ENCODE measurements at regions not wholly inside any gene's neighbourhood (a gene's known extent, or its start where the extent isn't known, plus 50 kb on each side); places are given as distances from the start of the nearest gene placed in this dataset.
"Not testable (repeated sequence)": the region's sequence is repeated elsewhere in the genome, so short reads cannot be mapped to it uniquely, and the experiment has no call there.

DNA sequence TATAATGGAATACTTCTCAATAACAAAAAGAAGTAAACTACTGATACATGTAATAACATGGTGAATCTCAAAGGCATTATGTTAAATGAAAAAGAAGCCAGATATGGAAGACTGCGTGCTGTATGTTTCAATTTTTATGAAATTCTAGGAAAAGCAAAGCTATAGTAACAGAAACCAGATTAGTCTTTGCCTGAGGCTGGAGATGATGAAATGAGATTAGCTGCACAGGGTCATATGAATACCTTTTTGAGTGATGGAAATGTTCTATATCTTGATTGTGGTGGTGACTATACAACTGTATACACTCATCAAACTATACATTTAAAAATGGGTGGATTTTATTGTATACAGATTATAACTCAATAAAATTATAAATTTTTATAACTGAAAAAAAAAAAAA, 113.5 kb downstream of the TMEM30B start:
- DNase-seq (ENCODE audit: low read depth): no peak

DNA sequence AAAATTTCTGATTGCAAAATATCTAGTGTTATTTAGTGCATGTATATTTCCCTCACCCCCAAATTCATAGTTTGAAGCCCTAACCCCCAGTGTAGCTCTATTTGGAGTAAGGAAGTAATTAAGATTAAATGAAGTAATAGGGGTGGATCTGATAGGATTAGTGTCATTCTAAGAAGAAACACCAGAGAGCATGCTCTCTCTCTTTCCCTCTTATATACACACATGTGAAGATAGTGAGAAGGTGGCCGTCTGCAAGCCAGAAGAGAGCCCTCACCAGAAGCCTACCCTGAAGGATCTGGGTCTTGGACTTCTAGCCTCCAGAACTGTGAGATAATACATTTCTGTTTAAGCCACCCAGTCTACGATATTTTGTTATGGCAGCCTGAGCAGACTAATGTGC, 120.3 kb downstream of the TMEM30B start:
- DNase-seq (ENCODE audit: low read depth): no peak

DNA sequence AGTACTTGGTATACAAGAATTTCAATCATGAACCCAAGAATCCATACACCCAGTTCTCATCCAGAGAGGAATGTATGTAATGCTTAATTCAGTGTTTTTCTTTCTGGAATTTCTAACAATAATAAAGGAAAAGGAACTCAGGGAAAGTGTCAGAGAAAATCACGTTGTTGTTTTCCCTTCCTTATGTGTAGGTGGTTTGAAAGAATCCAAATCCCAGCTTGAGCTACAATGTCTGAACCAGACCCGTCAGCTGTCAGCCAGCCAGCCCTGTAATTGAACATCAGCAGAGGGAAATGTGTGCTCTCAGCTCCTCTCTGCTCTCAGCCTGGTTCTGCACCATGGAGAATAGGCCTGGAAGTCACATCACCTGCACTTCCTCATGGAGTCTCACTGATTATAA, 126.5 kb downstream of the TMEM30B start:
- DNase-seq (ENCODE audit: low read depth): peak; percentile 36

- no peak for DNase-seq (ENCODE audit: low read depth)
Observed at GRCh38 chr14:61153914-61154545, 127.1 kb downstream of the TMEM30B start.

- DNase-seq (ENCODE audit: low read depth): peak; percentile 39
Observed at GRCh38 chr14:61153431-61153830, 127.7 kb downstream of the TMEM30B start.

GRCh38 chr14:61152851-61153364, 128.2 kb downstream of the TMEM30B start:
- DNase-seq (ENCODE audit: low read depth): peak; percentile 65

- peak; percentile 31 for DNase-seq (ENCODE audit: low read depth)
Observed at GRCh38 chr14:61151251-61151650, 129.9 kb downstream of the TMEM30B start.

DNA sequence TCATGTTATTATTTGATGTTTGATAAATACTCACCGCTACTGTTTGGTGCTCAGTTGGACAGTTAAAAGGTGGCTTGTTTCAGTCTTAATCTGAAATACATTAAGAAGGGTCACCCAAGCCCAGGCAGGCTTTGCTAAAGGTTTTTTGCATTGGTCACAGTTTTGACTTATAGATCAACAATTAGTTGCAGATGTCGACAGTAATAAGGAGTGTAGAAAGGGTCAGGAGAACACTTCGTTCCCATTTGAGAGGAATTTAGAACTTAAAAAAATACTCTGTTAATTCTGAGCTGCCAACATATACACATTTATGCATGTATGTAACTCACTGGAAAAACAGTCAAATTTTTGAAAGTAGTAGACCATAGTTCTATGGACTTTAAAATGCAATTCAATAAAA, 130.3 kb downstream of the TMEM30B start:
- DNase-seq (ENCODE audit: low read depth): peak; percentile 56

- no peak for DNase-seq (ENCODE audit: low read depth)
Observed at GRCh38 chr14:61149896-61150295, 131.2 kb downstream of the TMEM30B start.

DNA sequence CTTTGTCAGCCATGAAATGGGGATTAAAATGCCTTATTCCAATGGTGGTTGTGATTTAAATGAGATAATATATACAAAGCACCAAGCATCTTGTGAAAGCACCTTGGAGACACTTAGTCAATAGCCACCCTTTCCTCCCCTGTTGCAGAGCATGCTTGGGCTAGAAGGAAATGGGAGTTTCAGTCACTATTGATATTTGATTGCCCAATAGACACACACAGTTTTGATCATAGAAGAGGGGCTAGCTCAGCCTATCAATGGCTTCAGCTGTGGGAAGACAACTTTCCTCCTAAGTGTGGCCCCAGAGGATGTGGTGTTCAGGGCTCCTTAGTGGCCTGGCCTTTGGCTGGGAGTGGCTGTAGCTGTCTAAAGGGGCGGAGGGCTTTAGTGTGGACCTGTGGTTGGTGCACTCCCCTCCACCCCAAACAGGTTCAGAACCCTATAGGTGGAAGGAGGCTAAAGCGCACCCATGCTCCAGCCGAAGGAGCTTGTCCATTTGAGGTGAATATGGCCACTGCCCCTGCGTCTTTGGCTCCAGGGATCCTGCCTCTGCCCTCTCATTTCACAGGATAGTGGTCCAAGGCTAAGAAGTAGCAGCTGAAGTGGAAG, 132.3 kb downstream of the TMEM30B start:
- no peak for DNase-seq (ENCODE audit: low read depth)

- DNase-seq (ENCODE audit: low read depth): peak; percentile 100
Observed at GRCh38 chr14:61147831-61148549, 133.1 kb downstream of the TMEM30B start.

- peak; percentile 66 for DNase-seq (ENCODE audit: low read depth)
Observed at GRCh38 chr14:61147381-61147821, 133.7 kb downstream of the TMEM30B start.

GRCh38 chr14:61146899-61147298, 134.2 kb downstream of the TMEM30B start:
- no peak for DNase-seq (ENCODE audit: low read depth)

- peak; percentile 75 for DNase-seq (ENCODE audit: low read depth)
Observed at GRCh38 chr14:61145903-61146481, 135.1 kb downstream of the TMEM30B start.

GRCh38 chr14:61145034-61145902, 135.9 kb downstream of the TMEM30B start:
- peak; percentile 96 for DNase-seq (ENCODE audit: low read depth)

- DNase-seq (ENCODE audit: low read depth): not testable (repeated sequence)
Observed at GRCh38 chr14:61144117-61145033, 136.8 kb downstream of the TMEM30B start.

DNA sequence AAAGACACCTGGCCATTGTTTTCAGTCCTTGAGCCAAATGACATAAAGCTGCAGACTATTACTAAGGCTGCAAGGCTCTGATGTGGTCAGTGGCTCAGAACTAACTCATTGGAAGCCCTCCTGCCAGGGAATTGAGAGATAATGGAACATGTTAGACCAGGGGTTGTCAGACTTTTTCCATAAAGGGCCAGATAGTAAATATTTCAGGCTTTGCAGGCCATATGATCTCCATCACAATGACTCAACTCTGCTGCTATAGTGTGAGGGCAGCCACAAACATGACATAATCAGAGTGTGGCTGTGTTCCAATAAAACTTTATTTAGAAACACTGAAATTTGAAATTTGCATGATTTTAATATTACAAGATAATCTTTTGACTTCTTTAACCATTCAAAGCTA, 140.3 kb downstream of the TMEM30B start:
- peak; percentile 84 for DNase-seq (ENCODE audit: low read depth)

DNA sequence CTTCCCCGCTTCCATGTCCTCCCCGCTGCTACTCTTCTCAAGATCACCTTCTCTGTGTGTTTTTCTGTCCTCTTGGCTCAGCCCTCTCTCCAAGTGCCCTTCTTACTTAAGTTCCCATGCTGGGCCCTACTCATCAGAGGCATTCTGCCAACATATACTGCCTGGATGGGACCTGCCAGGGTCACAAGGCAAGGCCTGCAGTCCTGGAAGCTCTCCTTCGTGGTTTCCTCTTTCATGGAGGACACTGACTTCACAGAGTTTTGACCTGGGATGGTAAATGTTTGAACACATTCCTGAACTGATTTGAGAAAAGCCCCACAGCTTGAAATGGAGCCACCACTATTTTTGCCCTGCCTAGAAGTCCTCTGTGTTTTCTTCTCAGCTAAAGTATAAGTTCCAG, 140.9 kb downstream of the TMEM30B start:
- no peak for DNase-seq (ENCODE audit: low read depth)

DNA sequence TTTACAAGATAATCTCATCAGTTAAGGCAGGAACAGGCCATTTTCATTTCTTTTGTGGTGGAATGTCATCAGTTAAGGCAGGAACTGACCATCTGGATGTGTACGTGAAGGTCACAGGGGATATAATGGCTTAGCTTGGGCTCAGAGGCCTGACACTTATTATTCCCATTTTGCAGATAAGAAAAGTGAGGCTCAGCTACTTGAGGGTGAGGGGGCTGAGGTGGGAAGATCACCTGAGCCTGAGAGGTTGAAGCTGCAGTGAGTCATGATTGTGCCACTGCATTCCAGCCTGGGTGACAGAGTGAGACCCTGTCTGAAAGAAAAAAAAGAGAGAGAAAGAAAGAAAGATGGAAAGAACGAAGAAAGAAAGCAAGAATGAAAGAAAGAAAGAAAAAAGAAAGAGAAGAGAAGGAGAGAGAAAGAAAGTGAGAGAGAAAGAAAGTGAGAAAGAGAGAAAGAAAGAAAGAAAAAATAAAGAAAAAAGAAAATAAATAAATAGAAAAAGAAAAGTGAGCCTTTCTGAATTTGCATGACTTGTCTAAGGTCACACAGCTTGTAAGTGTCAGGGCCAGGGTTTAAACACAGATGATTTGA, 142.0 kb downstream of the TMEM30B start:
- DNase-seq (ENCODE audit: low read depth): no peak

- DNase-seq (ENCODE audit: low read depth): no peak
Observed at GRCh38 chr14:61132894-61133293, 148.2 kb downstream of the TMEM30B start.

Measured in iris pigment epithelial cell (primary cell).